Neutrophil (primary cell): ENCODE measurements at regions not wholly inside any gene's neighbourhood (a gene's known extent, or its start where the extent isn't known, plus 50 kb on each side); places are given as distances from the start of the nearest gene placed in this dataset.
"Not testable (repeated sequence)": the region's sequence is repeated elsewhere in the genome, so short reads cannot be mapped to it uniquely, and the experiment has no call there.

Experiments
- H3K27ac ChIP-seq: fragments of 200-600 bp; sonication (generic); 2 replicates; pipeline ENCODE4 v1.5.1; 2016; ENCODE audit warnings: mild to moderate bottlenecking, moderate library complexity
- H3K27me3 ChIP-seq: fragments of 200-600 bp; sonication (generic); 2 replicates; pipeline ENCODE4 v1.6.0; 2016; ENCODE audit warnings: mild to moderate bottlenecking
- H3K36me3 ChIP-seq: fragments of 200-600 bp; sonication (generic); 2 replicates; pipeline ENCODE4 v1.5.1; 2017
- H3K4me1 ChIP-seq, 2 experiments: fragments of 200-600 bp in 1 of 2; sonication (generic) in 1 of 2; 1 replicate in 1 of 2; 2 replicates in 1 of 2; pipeline versions ENCODE4 v1.5.1 to v1.6.1; 2013 to 2016; ENCODE audit warnings: low read depth in 1 of 2, low read length in 1 of 2, mild to moderate bottlenecking in 1 of 2, moderate library complexity in 1 of 2; ENCODE audit not compliant: control insufficient read depth in 1 of 2, insufficient read depth in 1 of 2
- H3K4me3 ChIP-seq, 2 experiments: fragments of 200-600 bp in 1 of 2; sonication (generic) in 1 of 2; 1 replicate in 1 of 2; 2 replicates in 1 of 2; pipeline ENCODE4 v1.5.1; 2013 to 2016; ENCODE audit warnings: low read depth in 1 of 2, low read length in 1 of 2, mild to moderate bottlenecking in 1 of 2, moderate library complexity in 1 of 2
- H3K9me3 ChIP-seq: fragments of 200-600 bp; sonication (generic); 2 replicates; pipeline ENCODE4 v1.5.1; 2016
- CTCF ChIP-seq: fragments of 200-600 bp; sonication (generic); IDR thresholded peaks from 2 replicates; pipeline ENCODE4 v1.5.1; 2016; ENCODE audit warnings: antibody characterized with exemption

- TF ChIP-seq CTCF: no peak
- Histone ChIP-seq H3K27me3 (no peaks in the 10 kb centered on the region), H3K27ac (no peak overlapping the region), H3K9me3 (no peaks in the 10 kb centered on the region), H3K4me3 (no peak overlapping the region), H3K4me1 (no peaks in the 10 kb centered on the region), H3K36me3 (no peaks in the 10 kb centered on the region)
Measured at GRCh38 chr14:21863289-21863688, 189.7 kb upstream of the OR4E1 start.

DNA sequence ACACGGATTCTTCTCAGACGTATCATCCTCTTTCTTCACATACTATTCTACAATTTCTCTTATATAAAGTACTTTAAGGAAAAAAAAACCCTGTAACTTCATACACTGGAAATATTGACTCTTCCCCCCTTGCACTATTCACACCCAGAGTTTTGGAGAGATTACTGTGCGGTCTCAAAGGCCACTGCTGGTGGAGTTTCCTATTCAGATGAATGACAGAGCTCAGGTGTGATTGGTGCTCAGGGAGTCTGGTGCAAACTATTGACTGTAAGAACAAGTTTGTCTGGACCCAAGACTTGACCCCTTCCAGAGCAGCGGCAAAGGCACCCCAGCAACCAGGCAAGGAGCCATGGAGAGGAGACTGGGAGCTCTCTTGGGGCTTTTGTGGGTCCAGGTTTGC is 187.5 kb upstream of the OR4E1 start:
- Histone ChIP-seq H3K36me3 (no peaks in the 10 kb centered on the region), H3K4me1 (no peaks in the 10 kb centered on the region), H3K27ac (no peak overlapping the region), H3K9me3 (no peaks in the 10 kb centered on the region), H3K4me3 (no peak overlapping the region), H3K27me3 (no peaks in the 10 kb centered on the region)
- TF ChIP-seq CTCF: no peak

DNA sequence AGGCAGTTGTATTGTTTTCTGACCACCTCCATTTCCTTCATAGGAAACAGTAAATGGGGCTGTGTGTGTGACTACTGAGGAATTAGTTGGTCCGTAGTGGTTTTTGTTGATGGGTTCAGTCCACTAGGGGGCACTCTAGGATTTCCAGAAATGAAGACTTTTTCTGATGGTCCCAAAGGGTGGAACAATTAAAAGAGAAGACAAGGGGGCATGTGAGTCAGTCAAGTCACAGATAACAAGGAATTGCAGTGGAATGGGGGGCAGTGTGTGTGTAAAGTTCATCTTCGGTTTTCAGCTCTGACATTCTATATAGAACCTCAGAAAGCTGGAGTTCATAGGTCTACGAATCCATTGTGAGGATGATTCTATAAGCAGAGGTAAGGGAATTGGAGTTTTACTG is 186.6 kb upstream of the OR4E1 start:
- no peak for TF ChIP-seq CTCF
- no peak overlapping the region for H3K4me3 ChIP-seq

GRCh38 chr14:21852775-21853174 is 179.2 kb upstream of the OR4E1 start:
- Histone ChIP-seq H3K4me3 (no peak overlapping the region), H3K9me3 (no peaks in the 10 kb centered on the region), H3K36me3 (no peaks in the 10 kb centered on the region), H3K27me3 (no peaks in the 10 kb centered on the region), H3K27ac (no peak overlapping the region), H3K4me1 (peaks cover 0 to 4% of the 10 kb centered on the region in 2 experiments)
- TF ChIP-seq CTCF: no peak

More for the DNA sequence above, 186.6 kb upstream of the OR4E1 start:
- Histone ChIP-seq H3K36me3 (no peaks in the 10 kb centered on the region), H3K9me3 (no peaks in the 10 kb centered on the region), H3K4me1 (no peaks in the 10 kb centered on the region), H3K27me3 (no peaks in the 10 kb centered on the region), H3K27ac (no peak overlapping the region)

GRCh38 chr14:21852061-21852664 is 178.5 kb upstream of the OR4E1 start:
- no peaks in the 10 kb centered on the region for H3K9me3 ChIP-seq
- no peak overlapping the region for H3K27ac ChIP-seq
- peak; percentile 45 for TF ChIP-seq CTCF

DNA sequence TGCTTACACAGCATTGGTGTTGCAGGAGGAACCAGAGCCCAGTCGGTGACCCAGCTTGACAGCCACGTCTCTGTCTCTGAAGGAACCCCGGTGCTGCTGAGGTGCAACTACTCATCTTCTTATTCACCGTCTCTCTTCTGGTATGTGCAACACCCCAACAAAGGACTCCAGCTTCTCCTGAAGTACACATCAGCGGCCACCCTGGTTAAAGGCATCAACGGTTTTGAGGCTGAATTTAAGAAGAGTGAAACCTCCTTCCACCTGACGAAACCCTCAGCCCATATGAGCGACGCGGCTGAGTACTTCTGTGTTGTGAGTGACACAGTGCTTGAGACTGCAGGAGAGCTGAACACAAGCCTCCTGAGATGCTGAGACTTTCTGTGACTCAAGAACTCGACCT is 173.3 kb upstream of the OR4E1 start:
- not testable (repeated sequence) for H3K9me3 ChIP-seq, H3K36me3 ChIP-seq, H3K4me1 ChIP-seq, H3K4me3 ChIP-seq, H3K27me3 ChIP-seq, H3K27ac ChIP-seq

More at GRCh38 chr14:21852061-21852664, 178.5 kb upstream of the OR4E1 start:
- Histone ChIP-seq H3K4me3 (peak overlapping the region; percentile 31 to 33), H3K36me3 (no peaks in the 10 kb centered on the region), H3K4me1 (peaks cover 0 to 4% of the 10 kb centered on the region in 2 experiments), H3K27me3 (no peaks in the 10 kb centered on the region)
